ENCODE measurements at regions not wholly inside any gene's neighbourhood (a gene's known extent, or its start where the extent isn't known, plus 50 kb on each side); places are given as distances from the start of the nearest gene placed in this dataset.

GRCh38 chr6:166862287-166862977 lies 93.9 kb downstream of the RNASET2 start (continued):
- TF ChIP-seq ZNF132 (tag by site-specific recombination; IDR thresholded peaks at IDR 0.05; ENCODE audit: borderline replicate concordance): no peak
- no peak for TF ChIP-seq ZNF214 (tag by site-specific recombination; IDR thresholded peaks at IDR 0.05; ENCODE audit: borderline replicate concordance)
- no peak for TF ChIP-seq KLF1 (tag by site-specific recombination; IDR thresholded peaks at IDR 0.05)
- TF ChIP-seq, protein P1, sequence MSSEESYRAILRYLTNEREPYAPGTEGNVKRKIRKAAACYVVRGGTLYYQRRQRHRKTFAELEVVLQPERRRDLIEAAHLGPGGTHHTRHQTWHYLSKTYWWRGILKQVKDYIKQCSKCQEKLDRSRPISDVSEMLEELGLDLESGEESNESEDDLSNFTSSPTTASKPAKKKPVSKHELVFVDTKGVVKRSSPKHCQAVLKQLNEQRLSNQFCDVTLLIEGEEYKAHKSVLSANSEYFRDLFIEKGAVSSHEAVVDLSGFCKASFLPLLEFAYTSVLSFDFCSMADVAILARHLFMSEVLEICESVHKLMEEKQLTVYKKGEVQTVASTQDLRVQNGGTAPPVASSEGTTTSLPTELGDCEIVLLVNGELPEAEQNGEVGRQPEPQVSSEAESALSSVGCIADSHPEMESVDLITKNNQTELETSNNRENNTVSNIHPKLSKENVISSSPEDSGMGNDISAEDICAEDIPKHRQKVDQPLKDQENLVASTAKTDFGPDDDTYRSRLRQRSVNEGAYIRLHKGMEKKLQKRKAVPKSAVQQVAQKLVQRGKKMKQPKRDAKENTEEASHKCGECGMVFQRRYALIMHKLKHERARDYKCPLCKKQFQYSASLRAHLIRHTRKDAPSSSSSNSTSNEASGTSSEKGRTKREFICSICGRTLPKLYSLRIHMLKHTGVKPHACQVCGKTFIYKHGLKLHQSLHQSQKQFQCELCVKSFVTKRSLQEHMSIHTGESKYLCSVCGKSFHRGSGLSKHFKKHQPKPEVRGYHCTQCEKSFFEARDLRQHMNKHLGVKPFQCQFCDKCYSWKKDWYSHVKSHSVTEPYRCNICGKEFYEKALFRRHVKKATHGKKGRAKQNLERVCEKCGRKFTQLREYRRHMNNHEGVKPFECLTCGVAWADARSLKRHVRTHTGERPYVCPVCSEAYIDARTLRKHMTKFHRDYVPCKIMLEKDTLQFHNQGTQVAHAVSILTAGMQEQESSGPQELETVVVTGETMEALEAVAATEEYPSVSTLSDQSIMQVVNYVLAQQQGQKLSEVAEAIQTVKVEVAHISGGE (tag by site-specific recombination; conservative IDR thresholded peaks at IDR 0.05; ENCODE audit: low read depth): 0 out of 2 replicates have a peak, but pooled peaks have one; percentile 36
- TF ChIP-seq, protein P2, sequence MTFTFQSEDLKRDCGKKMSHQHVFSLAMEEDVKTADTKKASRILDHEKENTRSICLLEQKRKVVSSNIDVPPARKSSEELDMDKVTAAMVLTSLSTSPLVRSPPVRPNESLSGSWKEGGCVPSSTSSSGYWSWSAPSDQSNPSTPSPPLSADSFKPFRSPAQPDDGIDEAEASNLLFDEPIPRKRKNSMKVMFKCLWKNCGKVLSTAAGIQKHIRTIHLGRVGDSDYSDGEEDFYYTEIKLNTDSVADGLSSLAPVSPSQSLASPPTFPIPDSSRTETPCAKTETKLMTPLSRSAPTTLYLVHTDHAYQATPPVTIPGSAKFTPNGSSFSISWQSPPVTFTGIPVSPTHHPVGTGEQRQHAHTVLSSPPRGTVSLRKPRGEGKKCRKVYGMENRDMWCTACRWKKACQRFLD (tag by site-specific recombination; IDR thresholded peaks at IDR 0.05): no peak
- no peak for TF ChIP-seq ZNF24 (tag by site-specific recombination; IDR thresholded peaks at IDR 0.05)
- no peak for TF ChIP-seq ZNF747 (tag by site-specific recombination; IDR thresholded peaks at IDR 0.05)
- TF ChIP-seq RBAK (tag by site-specific recombination; IDR thresholded peaks at IDR 0.05): no peak
- TF ChIP-seq, protein P3, sequence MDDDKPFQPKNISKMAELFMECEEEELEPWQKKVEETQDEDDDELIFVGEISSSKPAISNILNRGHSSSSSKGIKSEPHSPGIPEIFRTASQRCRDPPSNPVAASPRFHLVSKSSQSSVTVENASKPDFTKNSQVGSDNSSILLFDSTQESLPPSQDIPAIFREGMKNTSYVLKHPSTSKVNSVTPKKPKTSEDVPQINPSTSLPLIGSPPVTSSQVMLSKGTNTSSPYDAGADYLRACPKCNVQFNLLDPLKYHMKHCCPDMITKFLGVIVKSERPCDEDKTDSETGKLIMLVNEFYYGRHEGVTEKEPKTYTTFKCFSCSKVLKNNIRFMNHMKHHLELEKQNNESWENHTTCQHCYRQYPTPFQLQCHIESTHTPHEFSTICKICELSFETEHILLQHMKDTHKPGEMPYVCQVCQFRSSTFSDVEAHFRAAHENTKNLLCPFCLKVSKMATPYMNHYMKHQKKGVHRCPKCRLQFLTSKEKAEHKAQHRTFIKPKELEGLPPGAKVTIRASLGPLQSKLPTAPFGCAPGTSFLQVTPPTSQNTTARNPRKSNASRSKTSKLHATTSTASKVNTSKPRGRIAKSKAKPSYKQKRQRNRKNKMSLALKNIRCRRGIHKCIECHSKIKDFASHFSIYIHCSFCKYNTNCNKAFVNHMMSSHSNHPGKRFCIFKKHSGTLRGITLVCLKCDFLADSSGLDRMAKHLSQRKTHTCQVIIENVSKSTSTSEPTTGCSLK (tag by site-specific recombination; IDR thresholded peaks at IDR 0.05): no peak
- TF ChIP-seq ZNF341 (tag by site-specific recombination; IDR thresholded peaks at IDR 0.05; ENCODE audit: low read depth): peak; percentile 93
- TF ChIP-seq ZNF624 (tag by site-specific recombination; IDR thresholded peaks at IDR 0.05): no peak
- no peak for TF ChIP-seq ZNF548 (tag by site-specific recombination; IDR thresholded peaks at IDR 0.05)
- peak; percentile 22; the same call in 1 of the 2 replicates for TF ChIP-seq ZNF366 (tag by site-specific recombination; conservative IDR thresholded peaks at IDR 0.05)
- no peak for TF ChIP-seq ZNF426 (tag by site-specific recombination; IDR thresholded peaks at IDR 0.05)
- peak; percentile 50 for TF ChIP-seq GLIS1 (tag by site-specific recombination; IDR thresholded peaks at IDR 0.05)
- no peak for TF ChIP-seq ZNF639 (tag by site-specific recombination; IDR thresholded peaks at IDR 0.05)
- no peak for TF ChIP-seq ZIC2 (tag by site-specific recombination; IDR thresholded peaks at IDR 0.05)
- TF ChIP-seq ZNF311 (tag by site-specific recombination; IDR thresholded peaks at IDR 0.05; ENCODE audit: borderline replicate concordance): no peak
- TF ChIP-seq ZBTB8A (tag by site-specific recombination; IDR thresholded peaks at IDR 0.05): no peak
- no peak for TF ChIP-seq ZFP37 (tag by site-specific recombination; IDR thresholded peaks at IDR 0.05)
- TF ChIP-seq ZNF514 (tag by site-specific recombination; IDR thresholded peaks at IDR 0.05): no peak
- no peak for TF ChIP-seq GFI1B (tag by site-specific recombination; IDR thresholded peaks at IDR 0.05)
- peak; percentile 77 for TF ChIP-seq GLIS2 (tag by site-specific recombination; IDR thresholded peaks at IDR 0.05)
- TF ChIP-seq WT1 (tag by site-specific recombination; IDR thresholded peaks at IDR 0.05): 0 out of 2 replicates have a peak, but pooled peaks have one; percentile 13
- no peak for TF ChIP-seq KLF9 (tag by site-specific recombination; IDR thresholded peaks at IDR 0.05; ENCODE audit: low read depth)
- no peak for TF ChIP-seq SP7 (tag by site-specific recombination; IDR thresholded peaks at IDR 0.05)
- TF ChIP-seq, protein P4, sequence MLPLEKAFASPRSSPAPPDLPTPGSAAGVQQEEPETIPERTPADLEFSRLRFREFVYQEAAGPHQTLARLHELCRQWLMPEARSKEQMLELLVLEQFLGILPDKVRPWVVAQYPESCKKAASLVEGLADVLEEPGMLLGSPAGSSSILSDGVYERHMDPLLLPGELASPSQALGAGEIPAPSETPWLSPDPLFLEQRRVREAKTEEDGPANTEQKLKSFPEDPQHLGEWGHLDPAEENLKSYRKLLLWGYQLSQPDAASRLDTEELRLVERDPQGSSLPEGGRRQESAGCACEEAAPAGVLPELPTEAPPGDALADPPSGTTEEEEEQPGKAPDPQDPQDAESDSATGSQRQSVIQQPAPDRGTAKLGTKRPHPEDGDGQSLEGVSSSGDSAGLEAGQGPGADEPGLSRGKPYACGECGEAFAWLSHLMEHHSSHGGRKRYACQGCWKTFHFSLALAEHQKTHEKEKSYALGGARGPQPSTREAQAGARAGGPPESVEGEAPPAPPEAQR (tag by site-specific recombination; IDR thresholded peaks at IDR 0.05): no peak
- TF ChIP-seq ZNF791 (tag by site-specific recombination; IDR thresholded peaks at IDR 0.05): no peak
- TF ChIP-seq SP2 (tag by site-specific recombination; IDR thresholded peaks at IDR 0.05): peak; percentile 44
- no peak for TF ChIP-seq OSR2 (tag by site-specific recombination; IDR thresholded peaks at IDR 0.05)
- no peak for TF ChIP-seq ZSCAN16 (tag by site-specific recombination; IDR thresholded peaks at IDR 0.05)
- TF ChIP-seq ZNF223 (tag by site-specific recombination; IDR thresholded peaks at IDR 0.05): no peak

Measured in HEK293 (cell line).